Neural cell (in vitro differentiated cells): ENCODE measurements at regions not wholly inside any gene's neighbourhood (a gene's known extent, or its start where the extent isn't known, plus 50 kb on each side); places are given as distances from the start of the nearest gene placed in this dataset.

Experiments used
- H2AFZ ChIP-seq: fragments of 200-600, 300-800 bp; sonication (generic), shearing (Covaris generic); 2 replicates; pipeline ENCODE4 v1.6.0; 2014; ENCODE audit warnings: low read depth, mild to moderate bottlenecking, antibody characterized with exemption, low read length, moderate library complexity
- H3F3A ChIP-seq: fragments of 200-600 bp; shearing (Covaris generic); 2 replicates; pipeline ENCODE4 v1.6.1; 2016; ENCODE audit warnings: mild to moderate bottlenecking, moderate library complexity, mixed read lengths, antibody characterized with exemption, low read length; ENCODE audit not compliant: insufficient read depth, poor library complexity, severe bottlenecking
- H3K27ac ChIP-seq: fragments of 200-600, 300-800 bp; sonication (generic), shearing (Covaris generic); 2 replicates; pipeline ENCODE4 v1.5.1; 2014; ENCODE audit warnings: mild to moderate bottlenecking, low read length, moderate library complexity
- H3K27me3 ChIP-seq: fragments of 300-800, 200-600 bp; sonication (generic), shearing (Covaris generic); 2 replicates; pipeline ENCODE4 v1.6.0; 2014; ENCODE audit warnings: mild to moderate bottlenecking, low read depth, low read length, moderate library complexity; ENCODE audit not compliant: insufficient read depth
- H3K36me3 ChIP-seq: fragments of 300-800, 200-600 bp; sonication (generic), shearing (Covaris generic); 2 replicates; pipeline ENCODE4 v1.5.1; 2014; ENCODE audit warnings: mild to moderate bottlenecking, antibody characterized with exemption, low read length, moderate library complexity; ENCODE audit not compliant: insufficient read depth
- H3K4me2 ChIP-seq: fragments of 300-800, 200-600 bp; sonication (generic), shearing (Covaris generic); 2 replicates; pipeline ENCODE4 v1.6.0; 2014; ENCODE audit warnings: mild to moderate bottlenecking, low read length
- H3K4me3 ChIP-seq: fragments of 300-800, 200-600 bp; sonication (generic), shearing (Covaris generic); 2 replicates; pipeline ENCODE4 v1.5.1; 2014; ENCODE audit warnings: mild to moderate bottlenecking, low read length, moderate library complexity
- H3K79me2 ChIP-seq: fragments of 200-600 bp; shearing (Covaris generic); replicated peaks from 2 replicates; pipeline ENCODE4 v1.6.0; 2014; ENCODE audit warnings: mild to moderate bottlenecking, low read length, moderate library complexity; ENCODE audit not compliant: insufficient read depth
- H3K9ac ChIP-seq: fragments of 300-800, 200-600 bp; sonication (generic), shearing (Covaris generic); 2 replicates; pipeline ENCODE4 v1.6.1; 2016; ENCODE audit warnings: mild to moderate bottlenecking, low read length, mixed read lengths
- H3K9me2 ChIP-seq: fragments of 200-600 bp; shearing (Covaris generic); 2 replicates; pipeline ENCODE4 v1.6.1; 2016; ENCODE audit warnings: mild to moderate bottlenecking, low read length, mixed read lengths; ENCODE audit not compliant: insufficient read depth
- H3K9me3 ChIP-seq: fragments of 200-600, 300-800 bp; sonication (generic), shearing (Covaris generic); 2 replicates; pipeline ENCODE4 v1.6.1; 2016; ENCODE audit warnings: mild to moderate bottlenecking, mixed run types, low read length, moderate library complexity, mixed read lengths
- H4K20me1 ChIP-seq: fragments of 200-600 bp; shearing (Covaris generic); 2 replicates; pipeline ENCODE4 v1.6.1; 2016; ENCODE audit warnings: mild to moderate bottlenecking, mixed run types; ENCODE audit not compliant: insufficient read depth
- EP300 ChIP-seq: fragments of 450-650 bp; conservative IDR thresholded peaks from 2 replicates; pipeline ENCODE4 v1.6.1; 2014; ENCODE audit warnings: antibody characterized with exemption, mild to moderate bottlenecking, moderate library complexity; ENCODE audit not compliant: poor library complexity, severe bottlenecking
- EZH2 ChIP-seq: fragments of 200-600, 300-800 bp; shearing (Covaris generic), sonication (generic); IDR thresholded peaks from 2 replicates; pipeline ENCODE4 v1.6.1; 2014; ENCODE audit warnings: antibody characterized with exemption, low read length, borderline replicate concordance, mild to moderate bottlenecking; ENCODE audit not compliant: insufficient read depth, poor library complexity, severe bottlenecking
- MXI1 ChIP-seq: fragments of 450-650 bp; conservative IDR thresholded peaks from 2 replicates; pipeline ENCODE4 v1.6.1; 2014; ENCODE audit warnings: antibody characterized with exemption, mild to moderate bottlenecking; ENCODE audit not compliant: poor library complexity, severe bottlenecking
- POLR2AphosphoS5 ChIP-seq: IDR thresholded peaks from 2 replicates; pipeline ENCODE4 v1.6.1; 2012
- RAD21 ChIP-seq: fragments of 450-650 bp; conservative IDR thresholded peaks from 2 replicates; pipeline ENCODE4 v1.6.1; 2014; ENCODE audit warnings: antibody characterized with exemption, mild to moderate bottlenecking, moderate library complexity
- SMC3 ChIP-seq: fragments of 450-650 bp; conservative IDR thresholded peaks from 2 replicates; pipeline ENCODE4 v1.6.1; 2014; ENCODE audit warnings: antibody characterized with exemption, mild to moderate bottlenecking, moderate library complexity; ENCODE audit not compliant: poor library complexity
- TAF1 ChIP-seq: IDR thresholded peaks from 2 replicates; pipeline ENCODE4 v1.6.1; 2012; ENCODE audit warnings: low read depth
- TF ChIP-seq, protein P1 (sequence below): fragments of 450-650 bp; IDR thresholded peaks from 2 replicates; pipeline ENCODE4 v1.5.1; 2014; ENCODE audit warnings: antibody characterized with exemption, mild to moderate bottlenecking, moderate library complexity; ENCODE audit not compliant: poor library complexity, severe bottlenecking
- TF ChIP-seq, protein P2 (sequence below): IDR thresholded peaks from 2 replicates; pipeline ENCODE4 v1.6.1; 2012; ENCODE audit warnings: borderline replicate concordance

DNA sequence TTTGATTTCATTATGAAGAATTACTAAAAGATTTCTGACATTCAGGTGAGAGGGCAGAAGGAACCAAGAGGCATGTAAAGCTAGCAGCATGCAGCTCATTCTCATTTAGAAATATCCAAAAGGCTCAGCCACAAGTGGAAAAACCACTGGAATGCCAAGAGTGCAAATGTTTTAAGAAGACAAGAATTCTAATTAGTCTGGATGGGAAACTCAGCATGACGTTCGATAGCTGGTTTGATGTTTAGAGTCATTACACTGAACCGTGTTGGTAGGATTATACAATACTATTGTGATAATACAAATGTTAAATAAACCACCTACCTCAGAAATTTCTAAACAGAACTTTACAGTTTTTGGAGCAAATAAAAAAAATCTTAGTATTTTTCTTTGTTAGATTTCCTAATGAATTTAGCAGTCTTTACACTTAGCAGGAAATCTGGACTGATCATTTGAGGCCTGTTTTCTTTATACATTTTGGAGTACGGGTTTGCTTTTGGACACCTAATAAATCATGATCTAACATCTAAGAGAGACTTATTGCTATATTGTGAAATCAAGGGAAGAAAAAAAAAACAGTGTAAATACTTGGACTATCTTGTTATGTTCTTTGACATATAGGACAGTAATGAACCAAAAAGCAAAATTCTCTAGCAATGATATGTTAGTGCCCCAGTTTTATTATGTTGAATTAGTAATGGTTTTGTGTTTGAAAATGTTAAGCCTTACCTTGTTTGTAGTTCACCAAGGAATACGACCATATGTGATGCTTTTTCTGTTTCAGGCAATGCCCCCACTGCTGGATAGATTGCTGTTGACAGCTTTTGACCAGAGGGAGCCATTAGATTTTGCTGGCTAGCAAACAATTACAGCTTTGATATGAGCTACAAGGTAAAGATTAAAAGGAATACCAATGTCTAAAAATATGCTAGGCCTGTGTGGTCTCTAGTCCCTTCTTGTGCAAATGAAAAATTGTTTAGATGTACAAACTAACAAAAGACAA is 354.1 kb upstream of the SEMA3A start:
- Histone ChIP-seq H3K27me3 (no peaks in the 10 kb centered on the region), H3K4me3 (no peak overlapping the region), H3K9me2 (no peaks in the 10 kb centered on the region), H3K9me3 (no peaks in the 10 kb centered on the region), H2AFZ (no peak overlapping the region), H3K27ac (no peak overlapping the region), H4K20me1 (no peaks in the 10 kb centered on the region), H3K36me3 (no peaks in the 10 kb centered on the region), H3F3A (no peaks in the 10 kb centered on the region), H3K4me2 (no peak overlapping the region), H3K9ac (no peak overlapping the region), H3K79me2 (no peaks in the 10 kb centered on the region)
- TF ChIP-seq POLR2AphosphoS5 (no peak), TAF1 (no peak), RAD21 (no peak), SMC3 (no peak), EZH2 (no peak), MXI1 (no peak), EP300 (no peak)
- TF ChIP-seq, protein P1, sequence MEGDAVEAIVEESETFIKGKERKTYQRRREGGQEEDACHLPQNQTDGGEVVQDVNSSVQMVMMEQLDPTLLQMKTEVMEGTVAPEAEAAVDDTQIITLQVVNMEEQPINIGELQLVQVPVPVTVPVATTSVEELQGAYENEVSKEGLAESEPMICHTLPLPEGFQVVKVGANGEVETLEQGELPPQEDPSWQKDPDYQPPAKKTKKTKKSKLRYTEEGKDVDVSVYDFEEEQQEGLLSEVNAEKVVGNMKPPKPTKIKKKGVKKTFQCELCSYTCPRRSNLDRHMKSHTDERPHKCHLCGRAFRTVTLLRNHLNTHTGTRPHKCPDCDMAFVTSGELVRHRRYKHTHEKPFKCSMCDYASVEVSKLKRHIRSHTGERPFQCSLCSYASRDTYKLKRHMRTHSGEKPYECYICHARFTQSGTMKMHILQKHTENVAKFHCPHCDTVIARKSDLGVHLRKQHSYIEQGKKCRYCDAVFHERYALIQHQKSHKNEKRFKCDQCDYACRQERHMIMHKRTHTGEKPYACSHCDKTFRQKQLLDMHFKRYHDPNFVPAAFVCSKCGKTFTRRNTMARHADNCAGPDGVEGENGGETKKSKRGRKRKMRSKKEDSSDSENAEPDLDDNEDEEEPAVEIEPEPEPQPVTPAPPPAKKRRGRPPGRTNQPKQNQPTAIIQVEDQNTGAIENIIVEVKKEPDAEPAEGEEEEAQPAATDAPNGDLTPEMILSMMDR = no peak
- TF ChIP-seq, protein P2, sequence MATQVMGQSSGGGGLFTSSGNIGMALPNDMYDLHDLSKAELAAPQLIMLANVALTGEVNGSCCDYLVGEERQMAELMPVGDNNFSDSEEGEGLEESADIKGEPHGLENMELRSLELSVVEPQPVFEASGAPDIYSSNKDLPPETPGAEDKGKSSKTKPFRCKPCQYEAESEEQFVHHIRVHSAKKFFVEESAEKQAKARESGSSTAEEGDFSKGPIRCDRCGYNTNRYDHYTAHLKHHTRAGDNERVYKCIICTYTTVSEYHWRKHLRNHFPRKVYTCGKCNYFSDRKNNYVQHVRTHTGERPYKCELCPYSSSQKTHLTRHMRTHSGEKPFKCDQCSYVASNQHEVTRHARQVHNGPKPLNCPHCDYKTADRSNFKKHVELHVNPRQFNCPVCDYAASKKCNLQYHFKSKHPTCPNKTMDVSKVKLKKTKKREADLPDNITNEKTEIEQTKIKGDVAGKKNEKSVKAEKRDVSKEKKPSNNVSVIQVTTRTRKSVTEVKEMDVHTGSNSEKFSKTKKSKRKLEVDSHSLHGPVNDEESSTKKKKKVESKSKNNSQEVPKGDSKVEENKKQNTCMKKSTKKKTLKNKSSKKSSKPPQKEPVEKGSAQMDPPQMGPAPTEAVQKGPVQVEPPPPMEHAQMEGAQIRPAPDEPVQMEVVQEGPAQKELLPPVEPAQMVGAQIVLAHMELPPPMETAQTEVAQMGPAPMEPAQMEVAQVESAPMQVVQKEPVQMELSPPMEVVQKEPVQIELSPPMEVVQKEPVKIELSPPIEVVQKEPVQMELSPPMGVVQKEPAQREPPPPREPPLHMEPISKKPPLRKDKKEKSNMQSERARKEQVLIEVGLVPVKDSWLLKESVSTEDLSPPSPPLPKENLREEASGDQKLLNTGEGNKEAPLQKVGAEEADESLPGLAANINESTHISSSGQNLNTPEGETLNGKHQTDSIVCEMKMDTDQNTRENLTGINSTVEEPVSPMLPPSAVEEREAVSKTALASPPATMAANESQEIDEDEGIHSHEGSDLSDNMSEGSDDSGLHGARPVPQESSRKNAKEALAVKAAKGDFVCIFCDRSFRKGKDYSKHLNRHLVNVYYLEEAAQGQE = no peak

DNA sequence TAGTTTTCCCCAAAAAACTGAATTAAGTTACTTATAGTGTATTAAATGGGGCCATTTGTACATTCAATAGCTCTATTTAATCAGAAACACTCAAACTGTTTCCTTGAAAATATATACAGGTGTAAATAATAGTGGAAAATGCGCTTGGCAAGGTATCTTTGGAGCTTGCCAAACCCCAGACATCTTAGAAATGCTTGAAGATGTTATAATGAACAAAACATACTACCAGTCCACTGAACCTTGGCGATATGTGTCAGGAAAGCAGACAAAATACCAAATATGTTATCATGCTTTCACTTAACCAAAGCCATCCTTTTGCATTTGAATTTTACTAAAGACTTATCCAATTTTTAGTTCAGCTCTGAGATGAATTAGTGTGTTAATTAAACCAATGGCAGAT is 352.7 kb upstream of the SEMA3A start:
- Histone ChIP-seq H3K4me3 (no peak overlapping the region), H3K27me3 (no peaks in the 10 kb centered on the region), H3F3A (no peaks in the 10 kb centered on the region), H3K9me2 (no peaks in the 10 kb centered on the region), H4K20me1 (no peaks in the 10 kb centered on the region), H3K9ac (no peak overlapping the region), H3K4me2 (no peak overlapping the region), H3K79me2 (no peaks in the 10 kb centered on the region), H3K27ac (no peak overlapping the region), H3K36me3 (no peaks in the 10 kb centered on the region), H2AFZ (no peak overlapping the region), H3K9me3 (no peaks in the 10 kb centered on the region)
- TF ChIP-seq RAD21 = no peak
